Lower leg skin (tissue), 3 donors: ENCODE measurements at regions not wholly inside any gene's neighbourhood (a gene's known extent, or its start where the extent isn't known, plus 50 kb on each side); places are given as distances from the start of the nearest gene placed in this dataset.

Source experiments
- CTCF ChIP-seq, 3 donors: fragments of 450-650 bp; IDR thresholded peaks; one replicate each; pipeline ENCODE4 v1.5.1; 2016; ENCODE audit warnings: antibody characterized with exemption in 3 of 3, mild to moderate bottlenecking in 3 of 3, moderate library complexity in 2 of 3
- POLR2A ChIP-seq, 2 donors: fragments of 450-650 bp; IDR thresholded peaks; one replicate each; pipeline ENCODE4 v1.6.1; 2016 to 2017; ENCODE audit warnings: antibody characterized with exemption in 2 of 2, mild to moderate bottlenecking in 1 of 2, moderate library complexity in 1 of 2

DNA sequence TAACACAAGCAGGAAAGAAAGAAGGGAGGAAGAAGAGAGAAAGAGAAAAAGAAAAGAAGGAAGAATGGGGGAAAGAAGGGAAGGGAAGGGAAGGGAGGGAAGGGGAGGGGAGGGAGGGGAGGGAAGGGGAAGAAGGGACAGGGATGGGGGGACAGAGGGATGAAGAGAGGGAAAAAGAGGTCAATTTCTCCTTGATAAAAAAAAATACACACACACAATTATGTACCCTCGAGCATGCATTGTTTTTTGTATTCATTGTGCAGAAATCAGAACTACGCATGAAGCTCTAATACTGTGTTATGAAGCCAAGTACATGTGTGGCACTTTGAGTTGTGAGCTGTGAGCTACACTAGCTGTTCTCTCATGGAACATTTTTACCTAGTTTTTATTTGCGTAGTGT lies 274.9 kb upstream of the CDH18 start:
- TF ChIP-seq CTCF (IDR thresholded peaks at IDR 0.05) = no peak
- no peak for TF ChIP-seq POLR2A (IDR thresholded peaks at IDR 0.05)
